ENCODE measurements at regions not wholly inside any gene's neighbourhood (a gene's known extent, or its start where the extent isn't known, plus 50 kb on each side); places are given as distances from the start of the nearest gene placed in this dataset.

- TF ChIP-seq CSDC2 (CRISPR knock-in tag; IDR thresholded peaks at IDR 0.05) = no peak
- no peak for TF ChIP-seq POU6F1 (CRISPR knock-in tag; IDR thresholded peaks at IDR 0.05; ENCODE audit: borderline replicate concordance, low read depth)
- no peak for TF ChIP-seq ZNF8 (CRISPR knock-in tag; IDR thresholded peaks at IDR 0.05)
- TF ChIP-seq GLIS3 (CRISPR knock-in tag; IDR thresholded peaks at IDR 0.05) = no peak
Measured at GRCh38 chr4:8746523-8747466, 124.8 kb downstream of the HMX1 start (continued).

- no peak for TF ChIP-seq ARNTL (CRISPR knock-in tag; IDR thresholded peaks at IDR 0.05; ENCODE audit: borderline replicate concordance, low read depth)
- TF ChIP-seq ZFP30 (CRISPR knock-in tag; IDR thresholded peaks at IDR 0.05) = no peak
- TF ChIP-seq OSR1 (CRISPR knock-in tag; IDR thresholded peaks at IDR 0.05) = no peak
- no peak for TF ChIP-seq CSDC2 (CRISPR knock-in tag; IDR thresholded peaks at IDR 0.05)
- TF ChIP-seq ZFP3 (CRISPR knock-in tag; IDR thresholded peaks at IDR 0.05) = no peak
- no peak for TF ChIP-seq BACH2 (CRISPR knock-in tag; IDR thresholded peaks at IDR 0.05; ENCODE audit: borderline replicate concordance)
- no peak for TF ChIP-seq CREB5 (CRISPR knock-in tag; IDR thresholded peaks at IDR 0.05; ENCODE audit: low read depth)
- TF ChIP-seq ZNF8 (CRISPR knock-in tag; IDR thresholded peaks at IDR 0.05) = no peak
- TF ChIP-seq SNAI2 (CRISPR knock-in tag; IDR thresholded peaks at IDR 0.05) = no peak
- no peak for TF ChIP-seq ESRRG (CRISPR knock-in tag; IDR thresholded peaks at IDR 0.05)
- TF ChIP-seq TSHZ2 (CRISPR knock-in tag; IDR thresholded peaks at IDR 0.05) = no peak
- no peak for TF ChIP-seq ISL1 (CRISPR knock-in tag; IDR thresholded peaks at IDR 0.05)
- TF ChIP-seq TOX (CRISPR knock-in tag; IDR thresholded peaks at IDR 0.05; ENCODE audit: borderline replicate concordance) = no peak
- TF ChIP-seq CSRNP3 (CRISPR knock-in tag; IDR thresholded peaks at IDR 0.05) = no peak
- no peak for TF ChIP-seq POU6F1 (CRISPR knock-in tag; IDR thresholded peaks at IDR 0.05; ENCODE audit: borderline replicate concordance, low read depth)
- TF ChIP-seq RARB (CRISPR knock-in tag; IDR thresholded peaks at IDR 0.05) = no peak
- no peak for TF ChIP-seq TCF4 (CRISPR knock-in tag; IDR thresholded peaks at IDR 0.05; ENCODE audit: borderline replicate concordance)
- no peak for TF ChIP-seq GLIS3 (CRISPR knock-in tag; IDR thresholded peaks at IDR 0.05)
- no peak for ATAC-seq
Measured at GRCh38 chr4:8745826-8746225, 125.8 kb downstream of the HMX1 start.

GRCh38 chr4:8745005-8745790, 126.4 kb downstream of the HMX1 start:
- ATAC-seq = no peak
- no peak for TF ChIP-seq TSHZ2 (CRISPR knock-in tag; IDR thresholded peaks at IDR 0.05)
- no peak for TF ChIP-seq ZC3H10 (CRISPR knock-in tag; IDR thresholded peaks at IDR 0.05)
- no peak for TF ChIP-seq GLIS3 (CRISPR knock-in tag; IDR thresholded peaks at IDR 0.05)
- no peak for TF ChIP-seq ARNTL (CRISPR knock-in tag; IDR thresholded peaks at IDR 0.05; ENCODE audit: borderline replicate concordance, low read depth)
- no peak for TF ChIP-seq CREB5 (CRISPR knock-in tag; IDR thresholded peaks at IDR 0.05; ENCODE audit: low read depth)
- TF ChIP-seq ZFP30 (CRISPR knock-in tag; IDR thresholded peaks at IDR 0.05) = no peak
- TF ChIP-seq POU6F1 (CRISPR knock-in tag; IDR thresholded peaks at IDR 0.05; ENCODE audit: borderline replicate concordance, low read depth) = no peak
- no peak for TF ChIP-seq SNAI2 (CRISPR knock-in tag; IDR thresholded peaks at IDR 0.05)
- TF ChIP-seq ISL1 (CRISPR knock-in tag; IDR thresholded peaks at IDR 0.05) = no peak
